Germinal center (tissue), 1 donor: ENCODE measurements at regions not wholly inside any gene's neighbourhood (a gene's known extent, or its start where the extent isn't known, plus 50 kb on each side); places are given as distances from the start of the nearest gene placed in this dataset.

Experiments used
- DNase-seq: peaks from one replicate; pipeline ENCODE4 v3.0.0; 2012; ENCODE audit warnings: mixed read lengths, low spot score

- no peak for DNase-seq
Measured at GRCh38 chr21:24118738-24119459, 1488.4 kb downstream of the MRPL39 start.

DNA sequence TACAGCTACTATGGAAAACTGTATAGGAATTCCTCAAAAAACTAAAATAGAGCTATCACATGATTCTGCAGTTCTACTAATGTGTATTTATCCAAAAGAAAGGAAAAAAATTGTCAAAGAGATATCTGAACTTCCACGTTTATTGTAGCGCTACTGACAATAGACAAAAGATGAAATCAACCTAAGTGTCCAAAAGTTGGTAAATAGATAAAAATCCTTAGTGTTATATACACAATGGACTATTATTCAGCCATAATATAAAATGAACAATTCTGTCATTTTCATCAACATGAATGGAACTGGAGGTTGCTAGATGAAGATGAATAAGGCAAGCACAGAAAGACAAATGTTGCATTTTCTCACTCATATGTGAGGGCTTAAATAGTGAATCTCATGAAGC is 1492.1 kb downstream of the MRPL39 start:
- no peak for DNase-seq

- DNase-seq: no peak
Measured at GRCh38 chr21:24112020-24112419, 1495.3 kb downstream of the MRPL39 start.

DNA sequence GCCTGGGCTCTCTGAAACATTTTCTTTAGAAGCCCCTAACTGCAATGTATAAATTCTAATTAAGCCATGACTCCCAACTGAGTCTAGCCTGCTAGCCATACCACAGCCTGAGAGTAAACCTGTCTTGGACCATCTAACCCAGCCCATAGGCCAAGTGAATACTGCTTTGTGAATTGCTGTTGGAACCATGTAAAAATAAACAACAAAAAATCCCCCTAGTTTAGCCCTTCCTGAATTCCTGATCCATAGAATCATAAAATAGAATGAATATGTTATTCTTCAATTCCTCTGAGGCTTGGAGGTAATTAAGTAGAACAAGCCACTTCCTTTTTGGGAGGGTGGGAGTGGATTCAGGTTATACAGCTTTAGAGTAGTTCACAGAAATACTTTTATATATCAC is 1496.4 kb downstream of the MRPL39 start:
- DNase-seq: no peak

- DNase-seq: no peak
Measured at GRCh38 chr21:24097181-24097580, 1510.1 kb downstream of the MRPL39 start.

GRCh38 chr21:24096651-24097050 is 1510.6 kb downstream of the MRPL39 start:
- no peak for DNase-seq

- DNase-seq: no peak
Measured at GRCh38 chr21:24093032-24093431, 1514.2 kb downstream of the MRPL39 start.

GRCh38 chr21:24076179-24076578 is 1531.1 kb downstream of the MRPL39 start:
- DNase-seq: no peak

DNA sequence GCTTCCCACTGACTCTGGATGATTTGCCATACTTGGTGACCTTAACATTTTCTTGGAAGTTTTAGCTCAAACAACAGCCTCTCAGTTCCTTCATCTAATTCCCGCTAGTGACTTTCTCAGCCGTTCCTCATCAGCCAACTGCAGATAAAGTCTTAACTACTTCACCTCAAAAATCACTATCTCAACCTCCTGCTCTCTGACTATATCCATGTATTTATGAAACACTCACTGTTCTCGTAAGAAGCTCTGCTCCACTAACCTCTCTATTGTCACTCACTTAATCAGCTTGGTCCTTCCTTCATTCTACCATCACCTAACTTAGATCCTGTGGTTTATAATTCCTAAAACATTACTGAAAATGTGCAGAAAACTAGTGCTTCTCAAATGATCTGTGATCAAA is 1551.6 kb downstream of the MRPL39 start:
- no peak for DNase-seq

GRCh38 chr21:24050231-24050630 is 1557.0 kb downstream of the MRPL39 start:
- no peak for DNase-seq

- no peak for DNase-seq
Measured at GRCh38 chr21:24046829-24047443, 1560.3 kb downstream of the MRPL39 start.

DNA sequence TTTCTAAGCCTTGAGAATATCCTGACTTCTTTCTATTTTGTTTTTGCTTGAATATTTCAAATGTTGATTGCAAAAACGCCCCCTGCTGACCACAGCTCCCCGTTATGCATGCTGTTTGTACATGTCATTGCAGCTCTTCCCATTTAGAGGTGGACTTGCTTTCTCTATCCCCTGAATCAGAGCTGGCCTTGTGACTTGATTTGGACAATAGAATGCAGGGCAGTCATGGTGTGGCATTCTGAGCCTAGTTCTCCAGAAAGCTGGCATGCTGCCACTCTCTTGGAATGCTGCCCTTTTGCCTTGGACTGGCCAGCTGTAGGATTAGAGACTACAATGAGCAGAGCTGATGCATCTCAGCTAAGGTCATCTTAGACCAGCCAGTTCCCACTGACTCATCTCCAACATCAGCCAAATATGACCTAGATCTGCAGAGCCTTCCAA is 1561.5 kb downstream of the MRPL39 start:
- DNase-seq: no peak

DNA sequence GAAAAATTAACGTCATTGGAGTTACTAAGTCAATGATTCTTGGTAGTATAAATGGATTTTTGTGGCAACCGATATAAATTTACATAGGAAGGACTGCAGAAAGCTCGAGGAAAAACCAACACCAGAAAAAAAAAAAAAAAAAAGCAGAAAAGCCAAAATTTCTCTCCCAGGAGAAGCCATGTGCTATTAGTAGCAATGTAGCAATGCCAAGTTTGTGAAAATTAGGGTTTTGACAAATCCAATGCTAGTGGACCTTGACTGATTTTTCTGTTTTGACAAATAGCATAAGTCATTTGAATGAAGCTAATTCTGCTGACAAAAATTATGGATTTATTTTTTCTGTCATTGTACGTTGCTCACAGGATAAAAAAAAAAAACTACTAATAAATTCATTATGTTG is 1561.9 kb downstream of the MRPL39 start:
- DNase-seq: no peak

GRCh38 chr21:24042687-24043086 is 1564.6 kb downstream of the MRPL39 start:
- DNase-seq: no peak

DNA sequence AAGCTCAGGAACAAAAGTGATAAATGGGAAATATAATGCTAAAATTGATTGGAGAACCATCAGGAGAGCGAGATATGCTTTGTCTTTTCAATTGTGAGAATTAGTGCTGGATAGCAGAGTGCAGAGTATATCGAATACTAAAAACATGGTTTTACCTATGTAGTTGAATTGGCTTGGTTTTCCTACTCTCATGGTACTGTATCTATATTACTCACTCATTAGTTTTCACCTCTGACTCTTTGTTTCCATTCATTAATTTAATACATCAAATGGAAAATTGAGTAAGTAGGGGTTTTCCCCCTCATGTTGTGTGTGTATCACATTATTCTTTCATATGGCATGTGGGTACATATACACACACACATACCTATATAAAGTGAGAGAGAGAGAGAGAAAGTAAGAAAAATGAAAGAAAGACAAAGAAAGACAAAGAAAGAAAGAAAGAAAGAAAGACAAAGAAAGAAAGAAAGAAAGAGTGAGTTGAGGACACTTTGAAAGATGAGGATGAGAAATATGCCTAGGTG is 1574.5 kb downstream of the MRPL39 start:
- DNase-seq: no peak

- DNase-seq: no peak
Measured at GRCh38 chr21:24027396-24027795, 1579.9 kb downstream of the MRPL39 start.

GRCh38 chr21:24025101-24025500 is 1582.2 kb downstream of the MRPL39 start:
- DNase-seq: no peak

GRCh38 chr21:24023936-24024335 is 1583.3 kb downstream of the MRPL39 start:
- no peak for DNase-seq

DNA sequence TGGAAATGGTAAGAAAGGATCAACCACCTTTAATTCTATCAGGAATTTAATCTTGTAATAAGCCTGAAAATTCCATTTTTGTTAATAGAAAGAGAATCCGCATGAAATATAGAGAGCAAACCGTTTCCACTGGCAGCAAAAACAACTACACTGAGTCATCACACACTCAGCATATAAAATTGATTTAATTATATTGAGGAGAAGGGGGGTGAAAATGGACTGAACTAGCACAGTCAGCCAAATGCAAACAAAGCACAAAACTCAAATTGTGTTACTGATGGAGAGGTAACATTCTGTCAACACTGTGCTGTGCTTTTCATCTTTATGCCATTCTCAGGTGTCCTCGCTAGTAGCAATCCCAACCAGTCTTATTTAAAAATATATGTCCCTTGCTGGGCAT is 1583.9 kb downstream of the MRPL39 start:
- no peak for DNase-seq

GRCh38 chr21:24014381-24014780 is 1592.9 kb downstream of the MRPL39 start:
- DNase-seq: no peak

- no peak for DNase-seq
Measured at GRCh38 chr21:24011087-24011486, 1596.2 kb downstream of the MRPL39 start.

- no peak for DNase-seq
Measured at GRCh38 chr21:24007592-24007991, 1599.7 kb downstream of the MRPL39 start.

DNA sequence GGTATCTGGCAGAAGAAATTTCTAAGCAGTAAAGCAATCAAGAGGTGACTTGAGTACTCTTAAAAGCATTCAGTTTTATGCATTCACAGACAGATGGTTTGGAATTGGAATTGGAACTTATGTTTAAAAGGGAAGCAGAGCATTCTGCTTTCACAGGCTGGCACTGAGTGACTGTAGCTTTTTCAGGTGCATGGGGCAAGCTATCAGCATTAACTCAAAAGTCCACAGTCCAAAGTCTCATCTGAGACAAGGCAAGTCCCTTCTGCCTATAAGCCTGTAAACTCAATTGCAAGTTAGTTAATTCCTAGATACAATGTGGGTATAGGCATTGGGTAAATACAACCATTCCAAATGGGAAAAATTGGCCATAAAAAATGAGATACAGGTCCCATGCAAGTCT is 1620.3 kb downstream of the MRPL39 start:
- no peak for DNase-seq

- no peak for DNase-seq
Measured at GRCh38 chr21:23986214-23986613, 1621.1 kb downstream of the MRPL39 start.
